CD4-positive, alpha-beta T cell treated with Interleukin-21 for 1 hour (primary cell): ENCODE measurements at regions not wholly inside any gene's neighbourhood (a gene's known extent, or its start where the extent isn't known, plus 50 kb on each side); places are given as distances from the start of the nearest gene placed in this dataset.

Source experiments
- DNase-seq: peaks from one replicate; pipeline ENCODE4 v3.0.0-alpha.2; 2020

- DNase-seq = no peak
These were observed 110.7 kb upstream of the SPRY2 start for GRCh38 chr13:80451641-80452040.

- DNase-seq = no peak
These were observed 109.5 kb upstream of the SPRY2 start for GRCh38 chr13:80450386-80450785.

GRCh38 chr13:80448725-80449124, 107.8 kb upstream of the SPRY2 start:
- no peak for DNase-seq

- DNase-seq = no peak
These were observed 106.8 kb upstream of the SPRY2 start for GRCh38 chr13:80447747-80448146.

- no peak for DNase-seq
These were observed 103.5 kb upstream of the SPRY2 start for GRCh38 chr13:80444240-80445015.

- DNase-seq = no peak
These were observed 101.7 kb upstream of the SPRY2 start for GRCh38 chr13:80442609-80443008.

- no peak for DNase-seq
These were observed 101.0 kb upstream of the SPRY2 start for GRCh38 chr13:80441968-80442367.

- no peak for DNase-seq
These were observed 97.6 kb upstream of the SPRY2 start for GRCh38 chr13:80438521-80438920.

- no peak for DNase-seq
These were observed 96.3 kb upstream of the SPRY2 start for GRCh38 chr13:80437231-80437630.

- DNase-seq = no peak
These were observed 95.7 kb upstream of the SPRY2 start for GRCh38 chr13:80436571-80437169.

- no peak for DNase-seq
These were observed 89.6 kb upstream of the SPRY2 start for GRCh38 chr13:80430561-80430960.

GRCh38 chr13:80428349-80429096, 87.6 kb upstream of the SPRY2 start:
- DNase-seq = no peak

- no peak for DNase-seq
These were observed 78.5 kb upstream of the SPRY2 start for GRCh38 chr13:80419416-80419815.

- no peak for DNase-seq
These were observed 72.7 kb upstream of the SPRY2 start for GRCh38 chr13:80413611-80414010.

GRCh38 chr13:80408270-80408669, 67.3 kb upstream of the SPRY2 start:
- no peak for DNase-seq

GRCh38 chr13:80400865-80401426, 60.0 kb upstream of the SPRY2 start:
- DNase-seq = no peak

GRCh38 chr13:80400164-80400864, 59.4 kb upstream of the SPRY2 start:
- no peak for DNase-seq

- DNase-seq = no peak
These were observed 58.6 kb upstream of the SPRY2 start for GRCh38 chr13:80399340-80400163.
